Stimulated activated CD4-positive, alpha-beta T cell treated with anti-CD3 and anti-CD28 coated beads, Interleukin-12 subunit alpha, Interleukin-12 subunit beta, amount 100 ng/mL, for 4 hours (primary cell): ENCODE measurements at regions not wholly inside any gene's neighbourhood (a gene's known extent, or its start where the extent isn't known, plus 50 kb on each side); places are given as distances from the start of the nearest gene placed in this dataset.

ENCODE experiments used
- DNase-seq: peaks from one replicate; pipeline ENCODE4 v3.0.0-alpha.2; 2020

DNA sequence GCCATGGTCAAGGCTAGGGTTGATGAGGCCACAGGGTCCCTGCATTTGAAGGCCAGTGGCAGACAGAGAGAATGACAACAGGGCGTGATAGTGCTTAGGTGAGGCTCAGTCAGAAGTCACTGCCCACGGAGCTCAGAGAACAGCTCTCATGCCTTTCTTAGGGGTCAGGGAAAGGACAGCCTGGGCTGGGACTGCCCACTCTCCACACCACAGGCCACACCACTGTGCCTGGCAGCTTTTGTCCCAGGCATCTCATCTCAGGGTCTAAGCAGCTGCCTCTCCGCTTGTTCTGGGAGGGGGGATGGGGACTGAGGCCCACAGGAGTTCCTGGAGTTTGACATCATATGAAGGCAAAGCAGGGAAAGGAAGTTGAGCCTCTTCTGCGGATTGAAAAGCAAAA lies 150.2 kb upstream of the B3GAT1 start:
- DNase-seq: no peak

DNA sequence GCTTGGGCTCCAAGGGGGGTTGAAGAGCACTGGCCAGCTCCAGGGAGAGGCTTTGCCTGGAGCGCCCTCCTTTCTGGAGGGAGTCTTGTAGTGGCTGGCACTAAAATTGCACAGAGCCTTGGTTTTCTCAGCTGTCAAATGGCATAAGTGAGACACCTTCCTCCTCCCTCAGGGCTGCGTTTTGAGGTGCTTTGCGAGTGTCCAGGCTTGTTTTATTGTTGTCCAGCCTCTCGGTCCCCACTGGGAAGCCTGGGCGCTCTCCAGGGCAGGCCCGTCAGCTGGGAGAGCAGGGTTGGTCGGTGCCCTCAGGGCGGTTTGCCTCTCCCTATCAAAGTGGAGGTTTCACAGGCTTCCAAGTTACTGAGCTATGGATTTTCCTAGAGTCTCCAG lies 149.3 kb upstream of the B3GAT1 start:
- no peak for DNase-seq

DNA sequence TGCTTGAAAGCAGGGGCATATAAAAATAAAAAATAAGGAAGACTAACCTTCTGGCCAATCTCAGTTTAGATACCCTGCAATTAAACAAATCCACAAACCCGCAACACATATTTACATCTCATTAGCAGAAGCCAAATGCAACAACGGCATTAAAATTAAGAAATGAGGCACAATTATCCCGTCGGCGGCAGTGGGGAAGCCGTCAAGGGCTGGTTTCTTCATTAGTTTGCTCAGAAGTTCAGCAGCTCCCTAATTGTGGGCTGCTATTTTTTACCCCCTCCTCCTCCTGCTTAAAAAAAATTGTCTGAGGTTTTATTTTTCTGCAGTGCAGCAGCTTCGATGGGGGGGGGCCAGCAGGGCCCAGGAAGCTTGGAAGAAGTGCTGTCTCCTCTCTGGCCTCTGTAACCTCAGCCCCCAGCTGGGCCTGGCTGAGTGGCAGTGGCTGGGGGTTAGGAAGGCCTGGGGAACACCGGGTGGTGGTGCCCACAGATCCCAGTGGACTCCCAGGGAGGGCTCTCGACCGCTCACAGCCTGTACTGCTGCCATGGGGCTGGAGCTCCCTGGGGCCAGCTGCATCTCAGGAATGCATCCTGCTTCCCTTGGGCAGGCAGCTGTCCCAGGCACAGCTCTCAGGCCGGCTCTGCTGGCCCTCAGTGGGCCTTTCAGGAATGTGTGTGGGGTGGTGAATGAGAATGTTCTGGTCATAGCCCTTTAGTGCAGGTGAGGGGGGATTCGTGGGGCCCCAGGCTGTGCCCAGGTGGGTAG lies 148.7 kb upstream of the B3GAT1 start:
- DNase-seq: no peak

DNA sequence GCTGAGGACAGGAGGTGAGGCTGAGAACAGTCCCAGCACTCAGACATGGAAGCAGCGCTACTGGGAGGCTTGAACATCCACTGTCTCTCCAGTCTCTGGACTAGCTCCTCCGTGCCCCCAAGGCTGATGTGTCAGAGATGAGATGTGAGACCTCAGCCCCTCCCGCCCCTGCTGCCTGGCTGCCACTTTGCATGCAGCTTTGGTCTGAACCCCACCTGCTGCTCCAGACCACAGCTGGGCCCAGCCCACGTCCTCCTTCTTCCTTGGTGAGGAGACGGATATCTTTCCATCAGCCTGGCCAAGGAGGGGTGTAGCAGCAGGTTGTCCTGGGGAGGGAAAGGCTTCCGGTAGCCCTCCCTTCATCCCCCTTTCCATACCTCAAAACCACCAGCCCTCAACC lies 148.0 kb upstream of the B3GAT1 start:
- DNase-seq: no peak

DNA sequence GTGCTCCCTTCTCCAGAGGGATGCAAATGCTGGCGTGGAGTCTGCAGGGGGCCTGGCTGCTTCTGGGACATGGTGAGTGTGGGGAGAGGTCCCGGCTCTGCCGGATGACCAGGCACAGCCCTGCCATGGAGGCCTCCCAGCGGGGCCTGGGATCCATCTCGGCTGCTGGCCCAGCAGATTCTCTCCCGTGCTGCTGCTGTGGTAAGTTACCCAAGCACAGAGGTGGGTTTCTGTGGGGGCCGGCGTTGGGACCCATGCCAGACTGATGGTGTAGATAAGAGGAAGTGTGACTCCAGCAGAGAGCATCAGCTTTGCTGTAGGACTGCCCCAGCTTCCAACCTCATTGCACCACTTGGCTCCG lies 147.5 kb upstream of the B3GAT1 start:
- DNase-seq: no peak

DNA sequence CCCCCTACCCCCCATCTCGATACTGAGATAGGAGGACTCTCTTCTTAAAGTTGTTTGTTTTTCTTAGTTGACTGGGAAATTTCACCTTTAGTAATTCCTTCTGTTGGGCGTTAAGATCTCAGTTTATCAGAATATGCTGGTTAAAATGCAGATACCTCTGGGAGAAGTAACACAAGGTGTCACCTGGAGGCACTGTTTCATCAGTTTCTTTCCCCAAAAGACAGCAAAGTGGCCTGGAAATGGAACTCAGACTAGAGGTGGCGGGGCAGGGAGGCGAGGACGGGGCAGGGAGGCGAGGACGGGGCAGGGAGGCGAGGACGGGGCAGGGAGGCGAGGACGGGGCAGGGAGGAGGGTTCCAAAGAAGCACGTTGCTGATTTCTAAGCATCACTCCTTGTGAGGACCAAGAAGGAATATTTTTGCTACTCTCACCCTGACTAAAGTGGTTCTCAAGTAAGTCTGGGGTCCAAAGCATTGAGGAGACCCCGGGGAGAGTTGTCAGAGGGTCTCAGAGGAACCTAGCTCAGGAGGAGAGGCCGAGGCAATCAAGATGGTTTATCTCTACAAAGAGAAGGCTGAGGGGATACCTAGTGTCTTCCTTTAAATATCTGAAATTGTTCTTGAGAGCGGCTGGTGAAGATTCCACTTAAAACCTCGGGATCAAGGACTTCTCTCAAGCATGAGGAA lies 147.0 kb upstream of the B3GAT1 start:
- no peak for DNase-seq

DNA sequence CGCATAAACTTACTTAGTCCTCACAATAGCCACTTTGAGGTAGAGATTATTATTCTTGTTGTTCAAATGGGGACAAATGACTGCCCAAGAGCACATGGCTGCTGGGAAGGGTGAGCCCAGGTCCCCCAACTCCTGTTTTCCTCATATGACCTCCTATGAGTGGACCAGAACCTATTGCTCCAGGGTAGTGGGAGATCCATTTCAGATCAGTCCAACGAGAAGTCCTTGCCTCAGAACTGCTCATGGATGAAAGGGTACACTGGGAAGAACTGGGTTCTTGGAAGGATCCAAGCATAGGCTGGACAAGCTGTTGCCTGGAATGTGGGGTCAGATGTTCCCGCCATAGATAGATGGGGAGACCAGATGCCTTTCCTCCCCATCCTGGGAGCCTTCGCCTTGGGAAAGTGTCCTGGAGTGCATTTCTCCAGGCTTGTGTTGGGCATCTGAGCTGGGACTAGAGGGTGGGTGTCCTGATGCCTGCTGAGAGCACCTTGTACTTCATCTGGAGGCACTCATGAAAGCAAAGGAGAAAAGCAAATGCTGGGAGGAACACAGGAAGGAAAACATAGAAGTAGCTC lies 146.3 kb upstream of the B3GAT1 start:
- no peak for DNase-seq

DNA sequence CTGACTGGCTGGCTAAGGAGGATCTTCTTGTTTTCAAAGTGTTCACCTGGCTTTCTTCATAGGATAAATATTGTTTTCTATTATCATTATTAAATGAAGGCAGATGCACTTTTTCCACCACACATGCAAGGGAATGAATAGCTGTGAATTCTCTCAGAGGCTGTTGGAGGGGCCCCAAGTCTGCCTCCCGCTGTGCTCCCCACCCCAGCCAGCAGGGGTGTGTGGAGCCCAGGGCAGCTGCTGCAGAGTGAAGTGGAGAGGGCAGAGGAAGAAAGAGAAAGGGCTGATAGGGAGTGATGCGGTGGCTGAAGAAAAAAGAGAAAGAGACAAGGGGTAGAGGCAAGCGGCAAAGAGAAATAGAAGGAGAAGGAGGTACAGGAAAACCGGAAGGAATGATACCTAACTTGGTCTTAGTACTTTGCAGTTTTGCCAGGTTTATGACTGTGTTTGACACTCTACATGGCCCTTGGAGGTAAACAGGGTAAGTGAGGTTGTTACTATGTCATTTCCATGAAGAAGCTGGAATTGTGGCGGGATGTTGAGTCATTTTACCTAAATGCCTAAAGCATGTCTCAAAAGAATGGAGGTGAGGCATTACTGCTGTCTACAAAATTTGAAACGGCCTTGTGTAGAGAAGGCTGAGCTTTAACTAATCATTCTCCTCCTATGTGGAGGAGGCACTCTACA lies 145.7 kb upstream of the B3GAT1 start:
- DNase-seq: no peak

DNA sequence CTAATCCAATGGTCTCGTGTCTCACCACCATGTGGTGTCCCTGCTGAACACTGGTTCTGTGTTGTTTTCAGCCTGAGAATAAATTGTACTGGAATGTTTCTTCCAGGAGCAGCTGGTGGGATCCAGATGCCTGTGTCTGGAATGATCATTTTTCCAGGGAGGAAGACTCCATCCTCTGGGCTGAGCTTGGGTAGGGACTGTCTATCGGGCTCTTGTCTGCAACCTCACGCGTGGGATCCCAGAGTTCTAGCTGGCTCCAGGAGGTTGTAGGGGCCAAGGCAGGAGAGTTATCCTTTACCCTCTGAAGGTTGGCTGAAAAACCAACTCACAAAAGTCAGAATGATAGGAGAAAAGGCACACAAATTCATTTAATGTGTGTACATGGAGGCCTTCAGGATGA lies 144.1 kb upstream of the B3GAT1 start:
- DNase-seq: no peak

DNA sequence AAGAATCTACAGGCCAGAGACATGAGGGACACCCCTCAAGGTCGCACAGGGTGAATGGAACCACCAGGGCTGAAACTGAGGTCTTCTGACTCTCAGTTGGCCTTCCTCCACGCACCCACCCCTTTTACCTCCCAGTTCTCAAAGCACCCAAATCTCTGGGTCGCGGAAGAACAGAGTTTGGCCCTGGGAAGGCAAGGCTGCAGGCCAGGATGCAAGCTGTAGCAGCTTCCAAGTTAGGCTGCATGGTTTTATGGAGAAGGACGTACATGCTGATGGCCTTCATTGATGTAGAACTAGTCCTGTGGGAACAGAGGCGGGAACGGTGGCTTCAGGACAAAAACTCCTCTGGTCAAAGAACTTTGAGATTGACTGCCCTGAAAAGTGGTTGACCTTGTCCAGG lies 143.5 kb upstream of the B3GAT1 start:
- DNase-seq: no peak

DNA sequence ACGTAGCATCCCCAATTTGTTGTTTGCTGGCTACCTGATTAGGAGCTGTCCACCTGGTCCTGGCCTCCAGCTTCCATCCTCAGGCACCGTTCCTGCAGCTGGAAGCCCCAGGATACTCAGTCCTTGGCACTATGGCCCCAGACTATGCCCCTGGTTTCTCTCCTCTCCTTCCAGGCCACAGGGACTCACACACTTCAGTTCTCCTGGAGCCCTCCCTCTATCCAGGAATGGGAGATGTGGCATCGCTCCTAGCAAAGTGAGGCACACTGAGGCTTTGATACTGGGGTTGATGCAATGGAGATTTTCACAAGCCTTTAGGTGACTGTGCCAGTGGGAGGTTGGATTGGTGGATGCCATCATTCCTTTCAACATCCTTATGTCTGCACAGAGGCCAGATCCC lies 142.8 kb upstream of the B3GAT1 start:
- no peak for DNase-seq

DNA sequence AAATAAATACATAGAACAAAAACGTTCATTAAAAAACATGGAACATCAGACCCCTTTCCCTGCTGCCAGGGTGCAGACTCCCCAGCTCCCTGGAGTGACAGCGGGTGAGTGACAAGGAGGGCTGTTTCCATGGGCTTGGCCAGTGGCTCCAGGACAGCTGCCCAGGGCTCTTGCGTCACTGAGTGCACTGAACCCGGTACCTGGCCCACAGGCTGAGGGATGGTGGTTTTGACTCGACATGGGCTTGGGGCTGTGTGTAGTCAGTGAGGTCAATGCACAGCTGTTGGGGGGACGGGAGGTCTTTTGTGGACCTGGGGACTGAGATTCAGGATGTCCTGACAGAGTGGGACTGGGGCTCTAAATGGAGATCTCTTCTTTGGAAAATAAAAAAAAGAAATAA lies 142.1 kb upstream of the B3GAT1 start:
- DNase-seq: no peak

DNA sequence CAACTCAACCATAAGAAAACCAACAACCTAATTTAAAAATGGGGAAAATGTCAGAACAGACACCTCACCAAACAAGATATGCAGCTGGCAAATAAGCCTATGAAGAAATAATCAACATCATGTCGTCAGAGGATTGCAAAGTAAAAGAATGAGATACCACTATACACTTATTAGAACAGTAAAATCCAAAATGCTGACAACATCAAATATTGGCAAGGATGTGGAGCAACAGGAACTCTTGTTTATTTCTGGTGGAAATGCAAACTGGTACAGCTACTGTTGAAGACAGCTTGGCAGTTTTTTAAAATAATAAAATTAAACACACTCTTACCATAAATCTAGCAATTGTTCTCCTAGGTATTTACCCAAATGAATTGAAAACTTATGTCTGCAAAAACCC lies 140.7 kb upstream of the B3GAT1 start:
- no peak for DNase-seq

DNA sequence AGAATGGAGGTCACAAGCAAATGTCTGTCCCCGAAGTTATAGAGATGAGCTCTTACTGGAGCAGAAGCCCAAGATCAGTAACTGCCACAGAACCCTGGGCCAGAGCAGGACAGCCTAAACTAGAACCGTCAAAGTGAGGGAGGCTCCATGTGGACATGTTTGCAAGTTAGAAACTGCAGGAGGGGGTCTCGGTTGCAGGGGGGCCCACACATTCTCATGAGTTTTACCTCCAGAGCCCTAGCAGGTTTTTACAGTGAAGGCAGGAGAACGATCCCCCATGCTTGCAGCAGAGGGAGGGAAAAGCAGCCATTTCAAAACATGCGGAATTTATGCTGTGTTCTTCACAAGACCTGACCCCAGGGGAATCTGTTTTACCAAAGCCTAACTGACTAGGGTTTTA lies 133.5 kb upstream of the B3GAT1 start:
- DNase-seq: no peak

DNA sequence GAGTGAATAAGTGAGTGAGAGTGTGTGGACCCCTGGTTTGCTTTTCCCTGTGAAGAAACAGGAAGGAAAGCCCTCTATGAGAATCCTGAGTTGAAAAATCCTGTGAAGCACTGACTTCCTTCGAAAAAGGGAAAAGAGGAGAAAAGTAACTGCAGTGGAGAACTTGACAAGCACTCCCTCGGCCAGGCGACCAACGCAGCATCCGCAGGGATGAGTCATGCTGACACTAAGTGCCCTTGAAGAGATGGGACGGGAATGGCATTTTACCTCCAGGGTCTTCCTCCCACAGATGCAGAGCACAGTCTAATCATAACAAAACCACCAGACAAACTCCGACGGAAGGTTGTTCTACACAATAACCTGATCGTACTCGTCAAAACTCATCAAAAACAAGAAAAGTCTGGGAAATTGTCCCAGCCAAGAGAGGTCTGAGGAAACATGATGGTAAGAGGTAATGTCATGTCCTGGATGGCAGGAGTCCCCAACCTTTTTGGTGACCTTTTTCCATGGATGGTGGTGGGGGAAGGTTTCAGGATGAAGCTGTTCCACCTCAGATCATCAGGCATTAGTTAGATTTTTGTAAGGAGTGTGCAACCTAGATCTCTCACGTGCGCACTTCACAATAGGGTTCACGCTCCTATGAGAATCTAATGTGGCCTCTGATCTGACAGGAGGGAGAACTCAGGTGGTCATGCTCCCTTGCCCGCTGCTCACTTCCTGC lies 132.2 kb upstream of the B3GAT1 start:
- no peak for DNase-seq

DNA sequence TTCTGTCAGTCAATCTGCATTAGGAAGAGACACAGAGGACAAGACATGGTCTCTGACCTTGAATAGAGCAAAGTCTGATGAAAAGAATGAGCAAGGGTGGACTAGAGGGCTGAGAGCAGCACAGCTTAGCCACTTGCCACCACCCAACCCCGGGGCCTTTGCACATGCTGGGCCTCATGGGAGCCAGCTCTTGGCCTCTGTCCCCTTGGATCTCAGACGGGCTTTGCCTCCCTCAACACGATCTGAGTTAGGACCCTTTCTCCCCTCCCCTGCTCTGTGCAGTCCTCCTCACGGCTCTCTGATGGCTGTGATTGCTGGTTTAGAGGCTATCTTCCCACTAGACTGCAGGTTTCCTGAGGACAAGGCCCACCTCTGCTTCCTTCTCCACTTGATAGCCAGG lies 131.6 kb upstream of the B3GAT1 start:
- no peak for DNase-seq

DNA sequence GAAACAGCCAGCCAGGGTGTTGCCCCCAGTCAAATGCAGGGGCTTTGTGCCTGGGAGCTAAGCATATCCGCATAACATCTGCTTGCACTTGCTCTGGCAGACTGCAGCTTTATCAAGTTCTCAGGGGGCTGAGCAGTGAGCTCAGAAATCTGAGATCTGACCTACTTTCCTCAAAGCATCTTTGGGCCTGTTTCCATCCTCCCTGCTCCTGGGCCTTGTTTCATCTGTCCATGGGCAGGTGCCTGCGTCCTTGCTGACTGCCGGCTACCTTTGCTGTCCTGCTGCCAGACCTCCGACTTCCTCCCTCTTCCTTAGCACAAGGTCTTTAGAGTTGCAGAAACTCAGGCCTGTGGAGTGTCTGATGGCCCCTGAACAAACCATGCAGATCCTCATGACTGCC lies 131.2 kb upstream of the B3GAT1 start:
- DNase-seq: no peak

DNA sequence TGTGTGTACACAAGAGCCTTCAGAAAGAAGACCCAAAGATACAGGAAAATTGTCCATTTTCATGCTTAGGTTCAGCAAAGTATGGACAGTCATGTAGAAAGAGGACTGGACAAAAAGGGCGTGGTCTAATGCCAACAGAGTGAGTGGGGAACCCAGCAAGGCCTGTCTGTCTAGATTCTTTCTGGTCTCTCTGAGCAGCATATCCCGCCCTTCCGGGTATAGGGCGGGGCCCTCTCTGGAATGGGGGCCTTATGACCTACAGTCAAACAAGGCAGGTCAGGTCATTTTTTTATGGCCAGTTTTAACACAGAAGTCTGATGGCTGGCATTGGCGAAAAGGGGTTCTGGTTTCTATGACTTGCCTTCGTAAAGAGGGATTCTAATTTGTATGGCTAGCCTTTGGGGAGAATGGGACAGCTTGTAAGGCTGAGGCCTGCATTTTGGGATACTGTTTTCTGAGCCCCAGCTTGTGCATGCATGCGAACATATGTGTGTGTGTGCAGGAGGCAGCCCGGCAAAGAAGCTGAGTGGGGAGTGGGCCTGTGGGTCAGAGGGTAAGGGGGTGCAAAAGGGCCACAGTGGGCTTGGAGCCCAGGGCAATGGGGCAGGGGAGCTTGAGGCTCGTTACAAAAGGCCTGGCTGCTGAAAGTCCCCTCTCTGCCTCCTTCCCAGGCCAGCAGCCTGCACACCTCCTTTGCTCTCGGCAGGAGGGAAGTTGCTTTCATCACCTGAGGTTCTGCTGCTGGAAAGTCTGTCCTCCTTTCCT lies 130.5 kb upstream of the B3GAT1 start:
- no peak for DNase-seq

DNA sequence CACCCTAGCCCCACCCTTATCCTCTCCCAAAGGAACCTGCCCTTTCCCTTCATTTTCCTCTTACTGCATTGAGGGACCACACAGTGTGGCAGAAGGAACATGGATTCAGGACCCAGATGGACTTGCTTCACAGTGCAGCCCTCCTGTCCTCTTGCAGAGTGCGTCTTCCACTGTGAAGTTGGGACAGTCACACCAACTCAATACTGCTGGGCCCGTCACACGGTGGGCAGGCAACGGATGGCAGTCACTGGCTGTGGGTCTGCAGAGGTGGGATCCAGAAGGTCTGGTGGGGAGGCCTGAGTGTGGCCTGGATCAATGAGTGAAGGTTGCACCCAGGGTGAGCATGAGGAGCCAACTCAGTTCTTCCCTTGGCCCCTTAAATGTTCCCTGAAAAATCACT lies 129.9 kb upstream of the B3GAT1 start:
- no peak for DNase-seq

DNA sequence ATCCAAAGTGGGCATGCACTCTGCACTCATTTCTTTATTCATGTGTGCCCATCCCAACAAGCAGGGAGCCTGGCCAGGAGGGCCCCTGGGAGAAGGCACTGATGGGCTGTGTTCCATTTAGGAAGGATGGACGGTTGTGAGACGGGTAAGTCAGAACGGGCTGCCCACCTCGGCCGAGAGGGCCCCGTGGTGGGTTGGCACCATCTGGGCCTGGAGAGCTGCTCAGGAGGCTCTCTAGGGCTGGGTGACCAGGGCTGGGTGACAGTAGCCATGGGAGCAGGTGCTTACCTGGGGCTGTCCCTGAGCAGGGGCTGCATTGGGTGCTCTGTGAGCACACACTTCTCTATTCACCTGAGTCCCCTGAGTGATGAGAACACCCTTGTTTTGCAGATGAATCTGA lies 129.3 kb upstream of the B3GAT1 start:
- no peak for DNase-seq

DNA sequence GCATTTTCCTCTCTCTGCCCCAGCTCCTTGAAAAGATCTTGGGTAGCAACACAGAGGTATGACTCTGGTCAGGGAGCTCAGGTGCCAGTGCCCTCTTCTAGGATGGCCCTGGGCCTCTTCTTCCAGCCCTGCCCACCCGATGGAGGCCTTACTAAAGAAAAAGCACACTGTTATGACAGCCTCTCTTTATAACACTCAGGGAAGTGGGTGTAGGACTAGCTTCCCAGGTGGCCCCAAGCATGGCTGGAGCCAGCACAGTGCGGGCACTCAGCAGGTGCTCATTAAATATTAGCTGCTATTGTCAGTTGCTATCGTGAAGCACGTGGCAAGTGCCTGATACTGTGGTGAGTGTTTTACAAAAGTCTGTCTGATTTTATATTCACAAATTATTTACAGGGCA lies 127.2 kb upstream of the B3GAT1 start:
- no peak for DNase-seq

DNA sequence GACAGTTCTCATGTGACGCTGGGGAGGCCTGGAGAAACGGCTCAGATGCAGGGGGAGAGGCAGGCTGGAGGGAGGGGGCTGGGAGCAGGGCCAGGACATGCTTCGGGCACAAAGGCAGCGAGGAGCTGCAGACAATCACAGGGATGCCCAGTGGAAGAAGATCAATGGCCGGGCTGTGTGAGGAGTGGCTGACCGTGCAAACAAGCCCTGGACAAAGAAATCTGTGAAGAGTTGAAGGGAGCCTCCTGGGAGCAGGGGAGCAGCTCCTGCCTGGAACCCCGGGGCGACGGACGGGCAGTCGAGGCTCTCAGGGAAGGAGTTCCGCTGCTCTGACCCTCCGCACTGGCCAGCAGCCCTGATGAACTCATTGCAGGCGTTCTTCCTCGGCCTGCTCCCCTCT lies 126.7 kb upstream of the B3GAT1 start:
- DNase-seq: no peak

DNA sequence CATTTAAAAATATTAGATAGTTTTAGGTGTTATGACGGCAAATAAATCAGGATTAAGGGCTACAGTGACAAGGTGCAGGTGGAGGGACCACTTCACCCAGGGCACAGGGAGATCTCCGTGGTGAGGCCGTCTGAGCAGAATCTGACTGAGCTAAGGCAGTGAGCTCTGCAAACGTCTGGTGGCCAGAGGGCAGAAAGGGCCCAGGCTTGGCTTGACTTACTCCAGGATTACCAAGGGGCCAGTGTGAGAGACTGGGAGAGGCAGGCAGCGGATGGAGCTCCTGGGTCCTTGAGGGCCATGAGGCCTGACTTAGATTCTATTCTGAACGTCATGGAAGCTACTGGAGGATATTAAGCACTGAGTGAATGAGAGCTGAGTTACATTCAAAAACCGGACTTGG lies 125.9 kb upstream of the B3GAT1 start:
- DNase-seq: no peak
